Progenitor cell of endocrine pancreas (in vitro differentiated cells): ENCODE measurements at regions not wholly inside any gene's neighbourhood (a gene's known extent, or its start where the extent isn't known, plus 50 kb on each side); places are given as distances from the start of the nearest gene placed in this dataset.

ENCODE experiments used
- DNase-seq: peaks from one replicate; pipeline ENCODE4 v3.0.0; 2021; ENCODE audit warnings: low spot score; ENCODE audit not compliant: unreplicated experiment
- H3K27ac Mint-ChIP-seq: 2 replicates; pipeline ENCODE4 v1.8.0; 2021; ENCODE audit warnings: mild to moderate bottlenecking, moderate library complexity, mixed read lengths
- H3K27me3 Mint-ChIP-seq: 2 replicates; pipeline ENCODE4 v1.8.0; 2021; ENCODE audit warnings: mixed read lengths
- H3K36me3 Mint-ChIP-seq: 2 replicates; pipeline ENCODE4 v1.8.0; 2022; ENCODE audit warnings: mixed read lengths; ENCODE audit not compliant: insufficient read depth
- H3K4me1 Mint-ChIP-seq: 2 replicates; pipeline ENCODE4 v1.8.0; 2021; ENCODE audit warnings: low read depth, mixed read lengths
- H3K4me3 Mint-ChIP-seq: 2 replicates; pipeline ENCODE4 v1.8.0; 2021; ENCODE audit warnings: low read depth, mild to moderate bottlenecking, moderate library complexity, mixed read lengths
- H3K9me3 Mint-ChIP-seq: 2 replicates; pipeline ENCODE4 v1.8.0; 2021; ENCODE audit warnings: low read depth, mixed read lengths
- TF ChIP-seq, protein P1 (sequence below): fragments of 200-600 bp; sonication (generic); IDR thresholded peaks from one replicate; pipeline ENCODE4 v1.5.0; 2021; ENCODE audit warnings: antibody characterized with exemption, mild to moderate bottlenecking; ENCODE audit not compliant: unreplicated experiment

DNA sequence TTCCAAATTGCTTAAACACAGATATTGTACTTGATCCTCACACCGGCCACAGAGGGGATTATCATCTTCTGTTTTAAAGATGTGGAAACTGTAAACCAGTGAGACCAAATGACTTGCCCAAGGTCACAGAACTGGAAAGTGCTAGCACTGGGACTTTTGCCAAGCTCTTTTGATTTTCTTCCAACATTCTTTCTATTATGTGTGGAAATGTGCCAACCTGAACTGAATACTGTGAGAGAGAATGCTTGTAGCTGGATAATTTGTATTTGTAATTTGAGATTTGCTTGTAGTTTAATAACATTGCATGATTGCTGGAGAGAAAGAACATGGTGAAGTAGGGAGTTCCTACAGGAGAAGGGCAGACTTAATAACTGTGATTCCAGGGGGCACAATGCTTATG is 977.9 kb upstream of the NUDT12 start:
- no peak for DNase-seq
- Mint-ChIP-seq H3K36me3 (no peaks in the 10 kb centered on the region), H3K4me1 (peaks cover 4% of the 10 kb centered on the region), H3K27me3 (no peaks in the 10 kb centered on the region), H3K27ac (no peak overlapping the region), H3K4me3 (no peak overlapping the region), H3K9me3 (no peaks in the 10 kb centered on the region)
- TF ChIP-seq, protein P1, sequence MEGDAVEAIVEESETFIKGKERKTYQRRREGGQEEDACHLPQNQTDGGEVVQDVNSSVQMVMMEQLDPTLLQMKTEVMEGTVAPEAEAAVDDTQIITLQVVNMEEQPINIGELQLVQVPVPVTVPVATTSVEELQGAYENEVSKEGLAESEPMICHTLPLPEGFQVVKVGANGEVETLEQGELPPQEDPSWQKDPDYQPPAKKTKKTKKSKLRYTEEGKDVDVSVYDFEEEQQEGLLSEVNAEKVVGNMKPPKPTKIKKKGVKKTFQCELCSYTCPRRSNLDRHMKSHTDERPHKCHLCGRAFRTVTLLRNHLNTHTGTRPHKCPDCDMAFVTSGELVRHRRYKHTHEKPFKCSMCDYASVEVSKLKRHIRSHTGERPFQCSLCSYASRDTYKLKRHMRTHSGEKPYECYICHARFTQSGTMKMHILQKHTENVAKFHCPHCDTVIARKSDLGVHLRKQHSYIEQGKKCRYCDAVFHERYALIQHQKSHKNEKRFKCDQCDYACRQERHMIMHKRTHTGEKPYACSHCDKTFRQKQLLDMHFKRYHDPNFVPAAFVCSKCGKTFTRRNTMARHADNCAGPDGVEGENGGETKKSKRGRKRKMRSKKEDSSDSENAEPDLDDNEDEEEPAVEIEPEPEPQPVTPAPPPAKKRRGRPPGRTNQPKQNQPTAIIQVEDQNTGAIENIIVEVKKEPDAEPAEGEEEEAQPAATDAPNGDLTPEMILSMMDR, result no peak

DNA sequence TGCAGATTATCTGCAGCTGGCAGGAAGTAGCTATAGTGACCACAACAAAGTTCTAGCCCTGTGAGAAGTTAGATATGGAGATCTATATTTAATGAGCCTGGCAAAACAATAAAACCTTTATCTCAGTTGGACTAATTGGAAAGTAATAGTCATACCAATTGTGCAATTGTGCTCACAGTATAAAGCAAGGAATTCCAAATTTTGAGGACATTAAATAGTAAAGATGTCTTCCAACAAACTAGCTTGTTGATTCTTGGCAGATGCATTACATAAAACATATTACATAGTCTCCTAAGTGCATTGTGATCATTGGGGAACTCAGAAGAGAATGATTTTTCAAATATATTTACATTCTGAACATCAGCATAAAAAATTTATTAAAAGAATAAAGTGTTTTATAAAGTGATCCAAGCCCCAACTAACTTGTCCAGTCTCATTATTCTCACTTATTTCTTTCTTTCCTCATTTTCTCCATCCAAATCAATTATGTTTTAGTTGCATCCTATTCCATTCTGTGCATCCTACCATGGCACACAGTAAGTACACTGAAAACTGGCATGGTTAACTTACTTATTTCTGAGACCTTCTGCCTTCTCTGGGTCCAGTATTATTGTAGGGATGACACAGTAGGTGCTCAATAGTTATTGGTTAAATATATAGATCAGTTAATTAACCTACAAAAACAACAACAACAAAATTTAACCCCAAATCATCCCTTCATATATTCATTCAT is 977.2 kb upstream of the NUDT12 start:
- H3K4me3 Mint-ChIP-seq, result no peak overlapping the region
- H3K9me3 Mint-ChIP-seq, result peaks cover 2% of the 10 kb centered on the region
- TF ChIP-seq, protein P1, result no peak
- H3K27me3 Mint-ChIP-seq, result no peaks in the 10 kb centered on the region
- H3K36me3 Mint-ChIP-seq, result no peaks in the 10 kb centered on the region
- no peak overlapping the region for H3K27ac Mint-ChIP-seq
- DNase-seq, result no peak
- peaks cover 10% of the 10 kb centered on the region for H3K4me1 Mint-ChIP-seq

DNA sequence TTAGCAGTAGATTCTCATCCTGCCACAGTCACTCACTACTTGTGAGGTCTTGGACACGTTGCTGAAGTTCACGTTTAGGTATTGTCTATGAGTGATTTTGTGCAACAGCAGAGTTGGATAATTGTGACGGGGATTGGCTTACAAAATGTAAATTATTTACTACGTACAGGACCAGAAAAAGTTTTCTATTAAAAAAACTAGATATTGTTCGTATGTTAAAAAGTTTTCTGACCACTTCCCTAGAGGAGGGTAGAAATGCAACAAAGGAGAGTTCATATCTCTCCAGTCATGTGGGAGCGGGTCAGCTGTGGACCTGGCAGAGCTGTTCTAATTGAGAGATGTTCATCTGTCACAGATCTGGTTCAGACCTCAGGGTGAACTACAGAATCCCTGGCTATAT is 976.1 kb upstream of the NUDT12 start:
- no peak for DNase-seq
- peaks cover 4% of the 10 kb centered on the region for H3K9me3 Mint-ChIP-seq
- no peak overlapping the region for H3K27ac Mint-ChIP-seq
- no peaks in the 10 kb centered on the region for H3K27me3 Mint-ChIP-seq
- H3K36me3 Mint-ChIP-seq, result no peaks in the 10 kb centered on the region
- H3K4me3 Mint-ChIP-seq, result no peak overlapping the region
- TF ChIP-seq, protein P1, result no peak
- peaks cover 11% of the 10 kb centered on the region for H3K4me1 Mint-ChIP-seq

DNA sequence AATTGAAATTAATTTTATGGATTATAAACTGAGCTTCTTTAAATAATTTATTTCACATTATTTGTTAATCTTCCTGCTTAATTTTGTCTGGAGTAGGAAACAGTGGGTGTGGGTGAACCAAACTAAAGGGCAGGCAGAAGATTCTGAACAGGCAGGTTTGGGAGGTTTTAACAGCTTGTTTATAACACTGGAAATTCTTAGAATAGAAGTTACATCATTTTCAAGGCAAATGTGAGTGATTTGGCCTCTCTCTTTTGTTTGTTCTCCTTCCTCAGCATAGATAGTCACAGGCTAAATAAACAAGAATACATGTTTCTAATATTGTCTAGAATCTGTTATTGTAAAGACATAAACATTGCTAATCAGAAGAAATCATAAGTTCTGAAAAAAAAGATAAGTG is 970.9 kb upstream of the NUDT12 start:
- Mint-ChIP-seq H3K9me3 (peaks cover 4% of the 10 kb centered on the region), H3K4me1 (peaks cover 19% of the 10 kb centered on the region), H3K27ac (no peak overlapping the region), H3K27me3 (no peaks in the 10 kb centered on the region), H3K4me3 (no peak overlapping the region), H3K36me3 (no peaks in the 10 kb centered on the region)
- DNase-seq, result no peak
- TF ChIP-seq, protein P1, result no peak

DNA sequence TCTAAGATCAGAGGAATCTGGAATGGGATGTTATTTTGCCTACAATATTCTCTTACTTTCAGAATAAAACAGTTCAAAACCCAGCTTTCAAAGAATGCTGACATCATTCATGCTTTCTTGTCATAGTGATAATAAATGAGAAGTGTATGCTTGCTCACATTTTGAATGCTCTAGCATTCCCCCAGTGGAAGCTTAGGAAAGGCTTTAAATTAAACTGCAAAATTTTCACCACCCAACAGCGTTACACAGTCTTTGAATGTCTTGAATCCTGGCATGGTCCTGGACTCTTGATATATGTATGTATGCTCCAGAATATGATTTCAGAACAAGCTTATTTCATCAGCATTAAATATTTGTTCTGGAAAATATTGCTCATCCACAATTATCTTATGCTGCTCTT is 964.3 kb upstream of the NUDT12 start:
- Mint-ChIP-seq H3K9me3 (no peaks in the 10 kb centered on the region), H3K27ac (no peak overlapping the region), H3K4me3 (no peak overlapping the region), H3K27me3 (no peaks in the 10 kb centered on the region), H3K36me3 (no peaks in the 10 kb centered on the region), H3K4me1 (no peaks in the 10 kb centered on the region)
- DNase-seq, result no peak
- TF ChIP-seq, protein P1, result no peak
